Chondrocyte (in vitro differentiated cells): ENCODE measurements at regions not wholly inside any gene's neighbourhood (a gene's known extent, or its start where the extent isn't known, plus 50 kb on each side); places are given as distances from the start of the nearest gene placed in this dataset.

Experiments
- DNase-seq: peaks from one replicate; pipeline ENCODE4 v3.0.0; 2021; ENCODE audit warnings: mixed read lengths, low spot score
- H3K27ac Mint-ChIP-seq: one replicate; pipeline ENCODE4 v1.8.0; 2021; ENCODE audit warnings: mild to moderate bottlenecking, moderate library complexity, mixed read lengths; ENCODE audit not compliant: unreplicated experiment
- H3K27me3 Mint-ChIP-seq: 2 replicates; pipeline ENCODE4 v1.8.0; 2021; ENCODE audit warnings: low read depth, mixed read lengths
- H3K36me3 Mint-ChIP-seq: 2 replicates; pipeline ENCODE4 v1.8.0; 2021; ENCODE audit warnings: low read depth, mixed read lengths
- H3K4me1 Mint-ChIP-seq: 2 replicates; pipeline ENCODE4 v1.8.0; 2021; ENCODE audit warnings: low read depth, mild to moderate bottlenecking, mixed read lengths
- H3K4me3 Mint-ChIP-seq: one replicate; pipeline ENCODE4 v1.8.0; 2021; ENCODE audit warnings: mild to moderate bottlenecking, moderate library complexity, mixed read lengths; ENCODE audit not compliant: unreplicated experiment
- H3K9me3 Mint-ChIP-seq: 2 replicates; pipeline ENCODE4 v1.8.0; 2021; ENCODE audit warnings: low read depth, mixed read lengths
- TF ChIP-seq, protein P1 (sequence below): fragments of 200-600 bp; sonication (generic); IDR thresholded peaks from 2 replicates; pipeline ENCODE4 v1.5.0; 2021; ENCODE audit warnings: antibody characterized with exemption, mild to moderate bottlenecking, moderate library complexity

DNA sequence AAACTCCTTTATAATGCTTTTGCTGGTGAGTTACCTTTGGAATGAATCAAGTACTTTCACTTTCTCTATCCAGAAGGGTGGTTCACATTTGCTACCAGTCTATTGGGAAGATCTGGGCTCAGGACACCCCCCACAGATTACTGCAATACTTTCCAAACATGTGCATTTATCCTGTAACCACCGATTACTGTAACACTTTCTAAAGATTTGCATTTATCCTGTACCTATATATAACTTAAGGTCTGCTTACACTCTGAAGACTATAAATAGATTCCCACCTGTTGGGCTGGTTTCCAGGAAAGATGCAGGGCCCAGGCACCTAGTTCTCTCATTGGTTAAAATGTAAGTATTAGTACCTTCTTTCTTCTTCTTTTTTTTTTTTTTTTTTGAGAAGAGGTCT lies 113.0 kb upstream of the NEDD4L start:
- TF ChIP-seq, protein P1, sequence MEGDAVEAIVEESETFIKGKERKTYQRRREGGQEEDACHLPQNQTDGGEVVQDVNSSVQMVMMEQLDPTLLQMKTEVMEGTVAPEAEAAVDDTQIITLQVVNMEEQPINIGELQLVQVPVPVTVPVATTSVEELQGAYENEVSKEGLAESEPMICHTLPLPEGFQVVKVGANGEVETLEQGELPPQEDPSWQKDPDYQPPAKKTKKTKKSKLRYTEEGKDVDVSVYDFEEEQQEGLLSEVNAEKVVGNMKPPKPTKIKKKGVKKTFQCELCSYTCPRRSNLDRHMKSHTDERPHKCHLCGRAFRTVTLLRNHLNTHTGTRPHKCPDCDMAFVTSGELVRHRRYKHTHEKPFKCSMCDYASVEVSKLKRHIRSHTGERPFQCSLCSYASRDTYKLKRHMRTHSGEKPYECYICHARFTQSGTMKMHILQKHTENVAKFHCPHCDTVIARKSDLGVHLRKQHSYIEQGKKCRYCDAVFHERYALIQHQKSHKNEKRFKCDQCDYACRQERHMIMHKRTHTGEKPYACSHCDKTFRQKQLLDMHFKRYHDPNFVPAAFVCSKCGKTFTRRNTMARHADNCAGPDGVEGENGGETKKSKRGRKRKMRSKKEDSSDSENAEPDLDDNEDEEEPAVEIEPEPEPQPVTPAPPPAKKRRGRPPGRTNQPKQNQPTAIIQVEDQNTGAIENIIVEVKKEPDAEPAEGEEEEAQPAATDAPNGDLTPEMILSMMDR: no peak
- DNase-seq: no peak
- Mint-ChIP-seq H3K27me3 (no peaks in the 10 kb centered on the region), H3K36me3 (no peaks in the 10 kb centered on the region), H3K9me3 (peaks cover 2% of the 10 kb centered on the region), H3K4me1 (peaks cover 6% of the 10 kb centered on the region), H3K4me3 (no peak overlapping the region), H3K27ac (no peak overlapping the region)

DNA sequence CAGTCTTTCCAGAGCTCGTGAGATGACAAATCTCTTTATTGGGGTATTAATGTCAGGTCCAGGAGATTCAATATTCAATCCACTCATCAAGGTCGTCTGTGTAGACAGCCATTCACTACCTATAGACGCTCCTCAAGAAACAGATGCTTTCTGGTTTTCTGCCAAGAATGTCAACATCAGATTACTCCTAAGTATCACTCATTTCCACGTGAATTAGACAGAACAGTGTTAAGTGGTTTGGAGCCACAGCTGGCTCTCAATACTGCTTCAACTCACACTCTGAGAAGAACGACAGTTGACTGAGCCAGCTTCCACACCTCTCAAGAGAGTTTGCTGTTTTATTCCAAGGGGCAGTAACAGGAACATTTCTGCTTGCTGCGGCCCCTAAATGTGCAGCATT lies 113.5 kb upstream of the NEDD4L start:
- Mint-ChIP-seq H3K27me3 (no peaks in the 10 kb centered on the region), H3K4me3 (no peak overlapping the region), H3K36me3 (no peaks in the 10 kb centered on the region), H3K9me3 (peaks cover 2% of the 10 kb centered on the region), H3K4me1 (peaks cover 11% of the 10 kb centered on the region), H3K27ac (no peak overlapping the region)
- TF ChIP-seq, protein P1: no peak
- DNase-seq: no peak

DNA sequence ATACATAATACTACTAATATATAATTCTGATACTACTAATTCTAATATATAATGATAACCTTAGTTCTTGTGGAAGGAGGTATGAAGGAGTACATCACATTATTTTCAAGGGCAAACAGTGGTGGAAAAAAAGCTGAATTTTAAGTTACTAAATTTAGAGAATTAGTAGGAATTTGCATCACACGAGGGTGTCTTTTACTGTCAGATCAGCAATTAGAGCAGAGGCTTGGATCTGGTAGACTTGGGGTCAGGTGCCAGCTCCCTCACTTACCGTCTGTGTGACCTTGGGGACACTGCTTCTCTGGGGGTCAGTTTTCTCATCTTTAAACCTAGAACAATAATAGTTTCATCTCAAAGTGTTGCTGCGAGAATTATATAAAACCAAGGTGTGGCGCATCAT lies 114.1 kb upstream of the NEDD4L start:
- Mint-ChIP-seq H3K36me3 (no peaks in the 10 kb centered on the region), H3K4me1 (peaks cover 15% of the 10 kb centered on the region), H3K27ac (no peak overlapping the region), H3K4me3 (no peak overlapping the region), H3K9me3 (peaks cover 2% of the 10 kb centered on the region), H3K27me3 (no peaks in the 10 kb centered on the region)
- DNase-seq: no peak
- TF ChIP-seq, protein P1: no peak

DNA sequence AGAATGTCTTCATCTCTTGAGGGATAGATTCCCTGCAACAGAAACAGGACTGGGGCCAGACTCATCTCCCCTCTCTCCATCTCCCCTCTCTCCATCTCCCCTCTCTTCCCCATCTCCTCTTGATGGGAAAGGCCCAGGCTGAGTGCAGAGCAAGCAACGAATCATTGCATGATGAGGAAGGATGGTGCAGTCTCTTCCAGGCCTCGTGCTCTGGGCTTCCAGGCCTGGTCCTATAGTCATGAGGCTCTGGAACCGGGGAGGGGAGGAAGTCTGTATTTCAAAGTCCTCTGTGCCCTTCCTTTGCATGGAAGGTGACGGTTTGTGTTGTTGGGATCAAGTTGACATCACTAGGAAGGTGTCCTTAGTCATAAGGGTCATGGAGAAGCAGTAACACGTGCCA lies 115.6 kb upstream of the NEDD4L start:
- H3K36me3 Mint-ChIP-seq: no peaks in the 10 kb centered on the region
- peaks cover 2% of the 10 kb centered on the region for H3K9me3 Mint-ChIP-seq

DNA sequence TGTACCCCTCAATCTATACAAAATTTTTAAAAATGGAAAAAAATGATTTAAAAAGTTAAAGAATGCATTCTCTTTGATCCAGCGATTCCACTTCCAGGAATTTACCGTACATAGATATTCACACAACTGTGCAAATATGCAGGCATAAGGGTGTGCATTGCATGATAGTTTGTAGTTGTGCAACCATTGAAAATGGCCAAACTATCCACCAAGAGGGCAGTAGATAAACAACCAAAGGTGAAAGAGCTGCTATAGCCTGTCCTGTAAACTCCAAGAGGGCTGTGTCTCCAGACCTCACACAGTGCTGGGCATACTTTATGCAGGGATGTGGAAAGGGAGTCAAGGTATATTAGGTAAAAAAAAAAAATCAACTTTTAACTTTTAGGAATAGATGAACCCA lies 116.5 kb upstream of the NEDD4L start:
- Mint-ChIP-seq H3K27me3 (no peaks in the 10 kb centered on the region), H3K27ac (no peak overlapping the region), H3K9me3 (peaks cover 2% of the 10 kb centered on the region), H3K36me3 (no peaks in the 10 kb centered on the region), H3K4me3 (no peak overlapping the region), H3K4me1 (peaks cover 17% of the 10 kb centered on the region)
- TF ChIP-seq, protein P1: no peak
- DNase-seq: no peak

More for the DNA sequence above, 115.6 kb upstream of the NEDD4L start:
- no peak for DNase-seq
- Mint-ChIP-seq H3K27ac (no peak overlapping the region), H3K27me3 (no peaks in the 10 kb centered on the region), H3K4me3 (no peak overlapping the region), H3K4me1 (peaks cover 17% of the 10 kb centered on the region)
- TF ChIP-seq, protein P1: no peak
